ENCODE measurements at regions not wholly inside any gene's neighbourhood (a gene's known extent, or its start where the extent isn't known, plus 50 kb on each side); places are given as distances from the start of the nearest gene placed in this dataset.

DNA sequence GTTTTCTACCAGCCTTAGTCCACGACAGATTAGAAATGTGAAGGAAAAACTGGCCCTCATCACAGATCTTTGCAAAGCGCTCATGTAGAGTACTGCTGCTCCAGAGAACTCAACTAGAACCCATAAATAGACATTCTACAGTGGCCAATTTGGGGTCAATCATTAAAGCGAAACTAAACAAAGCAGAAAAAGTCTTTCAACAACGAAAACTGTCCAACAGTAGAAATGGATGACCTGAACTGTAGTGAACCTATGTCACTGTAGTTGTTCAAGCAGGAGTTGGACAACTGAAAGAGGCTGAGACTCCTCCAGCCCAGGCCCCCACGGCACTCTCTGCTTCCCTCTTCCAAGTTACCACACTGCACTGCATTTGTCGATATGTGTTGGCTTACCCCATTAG is 472.6 kb downstream of the BCAT1 start (continued):
- TF ChIP-seq, protein P1, sequence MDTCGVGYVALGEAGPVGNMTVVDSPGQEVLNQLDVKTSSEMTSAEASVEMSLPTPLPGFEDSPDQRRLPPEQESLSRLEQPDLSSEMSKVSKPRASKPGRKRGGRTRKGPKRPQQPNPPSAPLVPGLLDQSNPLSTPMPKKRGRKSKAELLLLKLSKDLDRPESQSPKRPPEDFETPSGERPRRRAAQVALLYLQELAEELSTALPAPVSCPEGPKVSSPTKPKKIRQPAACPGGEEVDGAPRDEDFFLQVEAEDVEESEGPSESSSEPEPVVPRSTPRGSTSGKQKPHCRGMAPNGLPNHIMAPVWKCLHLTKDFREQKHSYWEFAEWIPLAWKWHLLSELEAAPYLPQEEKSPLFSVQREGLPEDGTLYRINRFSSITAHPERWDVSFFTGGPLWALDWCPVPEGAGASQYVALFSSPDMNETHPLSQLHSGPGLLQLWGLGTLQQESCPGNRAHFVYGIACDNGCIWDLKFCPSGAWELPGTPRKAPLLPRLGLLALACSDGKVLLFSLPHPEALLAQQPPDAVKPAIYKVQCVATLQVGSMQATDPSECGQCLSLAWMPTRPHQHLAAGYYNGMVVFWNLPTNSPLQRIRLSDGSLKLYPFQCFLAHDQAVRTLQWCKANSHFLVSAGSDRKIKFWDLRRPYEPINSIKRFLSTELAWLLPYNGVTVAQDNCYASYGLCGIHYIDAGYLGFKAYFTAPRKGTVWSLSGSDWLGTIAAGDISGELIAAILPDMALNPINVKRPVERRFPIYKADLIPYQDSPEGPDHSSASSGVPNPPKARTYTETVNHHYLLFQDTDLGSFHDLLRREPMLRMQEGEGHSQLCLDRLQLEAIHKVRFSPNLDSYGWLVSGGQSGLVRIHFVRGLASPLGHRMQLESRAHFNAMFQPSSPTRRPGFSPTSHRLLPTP (IDR thresholded peaks at IDR 0.05; ENCODE audit: borderline replicate concordance, extremely low read depth, insufficient read length) = no peak
- TF ChIP-seq ZFX (CRISPR knock-in tag; IDR thresholded peaks at IDR 0.05) = no peak
- TF ChIP-seq RBM15 (IDR thresholded peaks at IDR 0.05; ENCODE audit: insufficient read depth, low read length) = no peak

DNA sequence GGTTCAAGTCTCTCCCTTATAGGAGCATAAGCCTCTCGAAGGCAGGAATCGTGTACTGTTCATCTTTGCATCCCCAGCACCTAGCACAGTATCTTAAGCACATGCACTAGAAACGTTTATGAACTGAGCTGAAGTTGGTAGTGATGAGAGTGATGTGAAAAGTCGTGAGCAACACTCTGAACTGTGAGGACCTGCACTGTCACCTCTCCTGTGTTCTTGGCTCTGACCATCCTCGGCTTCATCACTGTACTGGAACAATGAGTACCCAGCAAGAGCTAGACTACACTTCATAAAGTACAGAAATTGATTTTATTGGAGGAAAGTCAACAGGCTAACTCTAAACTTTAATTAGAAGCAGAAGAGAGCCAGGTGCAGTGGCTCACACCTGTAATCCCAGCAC is 473.6 kb downstream of the BCAT1 start:
- in situ Hi-C loops (cut with MboI) = no loop called here
- TF ChIP-seq ZNF79 (CRISPR knock-in tag; IDR thresholded peaks at IDR 0.05; ENCODE audit: low read depth) (no peak), ZNF668 (CRISPR knock-in tag; IDR thresholded peaks at IDR 0.05) (no peak)
- TF ChIP-seq, protein P2, sequence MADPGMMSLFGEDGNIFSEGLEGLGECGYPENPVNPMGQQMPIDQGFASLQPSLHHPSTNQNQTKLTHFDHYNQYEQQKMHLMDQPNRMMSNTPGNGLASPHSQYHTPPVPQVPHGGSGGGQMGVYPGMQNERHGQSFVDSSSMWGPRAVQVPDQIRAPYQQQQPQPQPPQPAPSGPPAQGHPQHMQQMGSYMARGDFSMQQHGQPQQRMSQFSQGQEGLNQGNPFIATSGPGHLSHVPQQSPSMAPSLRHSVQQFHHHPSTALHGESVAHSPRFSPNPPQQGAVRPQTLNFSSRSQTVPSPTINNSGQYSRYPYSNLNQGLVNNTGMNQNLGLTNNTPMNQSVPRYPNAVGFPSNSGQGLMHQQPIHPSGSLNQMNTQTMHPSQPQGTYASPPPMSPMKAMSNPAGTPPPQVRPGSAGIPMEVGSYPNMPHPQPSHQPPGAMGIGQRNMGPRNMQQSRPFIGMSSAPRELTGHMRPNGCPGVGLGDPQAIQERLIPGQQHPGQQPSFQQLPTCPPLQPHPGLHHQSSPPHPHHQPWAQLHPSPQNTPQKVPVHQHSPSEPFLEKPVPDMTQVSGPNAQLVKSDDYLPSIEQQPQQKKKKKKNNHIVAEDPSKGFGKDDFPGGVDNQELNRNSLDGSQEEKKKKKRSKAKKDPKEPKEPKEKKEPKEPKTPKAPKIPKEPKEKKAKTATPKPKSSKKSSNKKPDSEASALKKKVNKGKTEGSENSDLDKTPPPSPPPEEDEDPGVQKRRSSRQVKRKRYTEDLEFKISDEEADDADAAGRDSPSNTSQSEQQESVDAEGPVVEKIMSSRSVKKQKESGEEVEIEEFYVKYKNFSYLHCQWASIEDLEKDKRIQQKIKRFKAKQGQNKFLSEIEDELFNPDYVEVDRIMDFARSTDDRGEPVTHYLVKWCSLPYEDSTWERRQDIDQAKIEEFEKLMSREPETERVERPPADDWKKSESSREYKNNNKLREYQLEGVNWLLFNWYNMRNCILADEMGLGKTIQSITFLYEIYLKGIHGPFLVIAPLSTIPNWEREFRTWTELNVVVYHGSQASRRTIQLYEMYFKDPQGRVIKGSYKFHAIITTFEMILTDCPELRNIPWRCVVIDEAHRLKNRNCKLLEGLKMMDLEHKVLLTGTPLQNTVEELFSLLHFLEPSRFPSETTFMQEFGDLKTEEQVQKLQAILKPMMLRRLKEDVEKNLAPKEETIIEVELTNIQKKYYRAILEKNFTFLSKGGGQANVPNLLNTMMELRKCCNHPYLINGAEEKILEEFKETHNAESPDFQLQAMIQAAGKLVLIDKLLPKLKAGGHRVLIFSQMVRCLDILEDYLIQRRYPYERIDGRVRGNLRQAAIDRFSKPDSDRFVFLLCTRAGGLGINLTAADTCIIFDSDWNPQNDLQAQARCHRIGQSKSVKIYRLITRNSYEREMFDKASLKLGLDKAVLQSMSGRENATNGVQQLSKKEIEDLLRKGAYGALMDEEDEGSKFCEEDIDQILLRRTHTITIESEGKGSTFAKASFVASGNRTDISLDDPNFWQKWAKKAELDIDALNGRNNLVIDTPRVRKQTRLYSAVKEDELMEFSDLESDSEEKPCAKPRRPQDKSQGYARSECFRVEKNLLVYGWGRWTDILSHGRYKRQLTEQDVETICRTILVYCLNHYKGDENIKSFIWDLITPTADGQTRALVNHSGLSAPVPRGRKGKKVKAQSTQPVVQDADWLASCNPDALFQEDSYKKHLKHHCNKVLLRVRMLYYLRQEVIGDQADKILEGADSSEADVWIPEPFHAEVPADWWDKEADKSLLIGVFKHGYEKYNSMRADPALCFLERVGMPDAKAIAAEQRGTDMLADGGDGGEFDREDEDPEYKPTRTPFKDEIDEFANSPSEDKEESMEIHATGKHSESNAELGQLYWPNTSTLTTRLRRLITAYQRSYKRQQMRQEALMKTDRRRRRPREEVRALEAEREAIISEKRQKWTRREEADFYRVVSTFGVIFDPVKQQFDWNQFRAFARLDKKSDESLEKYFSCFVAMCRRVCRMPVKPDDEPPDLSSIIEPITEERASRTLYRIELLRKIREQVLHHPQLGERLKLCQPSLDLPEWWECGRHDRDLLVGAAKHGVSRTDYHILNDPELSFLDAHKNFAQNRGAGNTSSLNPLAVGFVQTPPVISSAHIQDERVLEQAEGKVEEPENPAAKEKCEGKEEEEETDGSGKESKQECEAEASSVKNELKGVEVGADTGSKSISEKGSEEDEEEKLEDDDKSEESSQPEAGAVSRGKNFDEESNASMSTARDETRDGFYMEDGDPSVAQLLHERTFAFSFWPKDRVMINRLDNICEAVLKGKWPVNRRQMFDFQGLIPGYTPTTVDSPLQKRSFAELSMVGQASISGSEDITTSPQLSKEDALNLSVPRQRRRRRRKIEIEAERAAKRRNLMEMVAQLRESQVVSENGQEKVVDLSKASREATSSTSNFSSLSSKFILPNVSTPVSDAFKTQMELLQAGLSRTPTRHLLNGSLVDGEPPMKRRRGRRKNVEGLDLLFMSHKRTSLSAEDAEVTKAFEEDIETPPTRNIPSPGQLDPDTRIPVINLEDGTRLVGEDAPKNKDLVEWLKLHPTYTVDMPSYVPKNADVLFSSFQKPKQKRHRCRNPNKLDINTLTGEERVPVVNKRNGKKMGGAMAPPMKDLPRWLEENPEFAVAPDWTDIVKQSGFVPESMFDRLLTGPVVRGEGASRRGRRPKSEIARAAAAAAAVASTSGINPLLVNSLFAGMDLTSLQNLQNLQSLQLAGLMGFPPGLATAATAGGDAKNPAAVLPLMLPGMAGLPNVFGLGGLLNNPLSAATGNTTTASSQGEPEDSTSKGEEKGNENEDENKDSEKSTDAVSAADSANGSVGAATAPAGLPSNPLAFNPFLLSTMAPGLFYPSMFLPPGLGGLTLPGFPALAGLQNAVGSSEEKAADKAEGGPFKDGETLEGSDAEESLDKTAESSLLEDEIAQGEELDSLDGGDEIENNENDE (IDR thresholded peaks at IDR 0.05; ENCODE audit: low read depth, low read length) = no peak

More for the DNA sequence above, 473.6 kb downstream of the BCAT1 start:
- no peaks in the 10 kb centered on the region for H3K36me3 ChIP-seq (ENCODE audit: control insufficient read depth, insufficient read depth, low read length)
- H3K4me3 ChIP-seq = no peak overlapping the region
- WGBS (ENCODE audit: insufficient coverage, low coverage, missing lambda C conversion rate) = 5% methylated on average over 5 of the region's 5 CpGs
- no peaks in the 10 kb centered on the region; a peak in 1 of 5 replicates for H3K4me1 ChIP-seq (replicated peaks in 1 of 2; ENCODE audit: control insufficient read depth in 2 of 2, insufficient read depth in 2 of 2, low read length in 2 of 2)
- no TSS peak for BruUV-seq (replicated peaks)
- intact Hi-C loops (cut with micrococcal nuclease) = no loop called here
- no peak overlapping the region for H2AFZ ChIP-seq (ENCODE audit: low read depth, low read length)
- FAIRE-seq (no peak), ATAC-seq (no peak), DNase-seq (ENCODE audit: extremely low read depth in 1 of 4, low spot score in 3 of 4) (no peak)
- CTCF ChIA-PET (ENCODE audit: low intra/inter-chr PET ratio) = no interaction called here
- no peaks in the 10 kb centered on the region for H3K9me3 ChIP-seq (replicated peaks; ENCODE audit: control insufficient read depth, insufficient read depth, low read depth, low read length)
- no peaks in the 10 kb centered on the region; a peak in 1 of 5 replicates for H3K27me3 ChIP-seq (ENCODE audit: control insufficient read depth in 2 of 2, insufficient read depth in 2 of 2, low read length in 2 of 2)
- POLR2A ChIA-PET = no interaction called here
- no peaks in the 10 kb centered on the region for H3K9me1 ChIP-seq (ENCODE audit: control insufficient read depth, insufficient read depth, low read length)
- no peak overlapping the region for H3K27ac ChIP-seq (ENCODE audit: extremely low read depth, low read depth, low read length)
- no peaks in the 10 kb centered on the region for H3K79me2 ChIP-seq (ENCODE audit: control insufficient read depth, insufficient read depth, low read length)
- no peaks in the 10 kb centered on the region for H4K20me1 ChIP-seq (replicated peaks; ENCODE audit: control insufficient read depth, insufficient read depth, low read length)
- no peak overlapping the region for H3K9ac ChIP-seq (ENCODE audit: insufficient read depth in 1 of 2, low read depth in 2 of 2, low read length in 2 of 2)
- H3K4me2 ChIP-seq (ENCODE audit: insufficient read depth, low read length) = no peak overlapping the region
